MCF 10A (cell line): ENCODE measurements at regions not wholly inside any gene's neighbourhood (a gene's known extent, or its start where the extent isn't known, plus 50 kb on each side); places are given as distances from the start of the nearest gene placed in this dataset.

ENCODE experiments used
- BruUV-seq: library from RNA; stranded (reverse); fragments of 400-500 nt; replicated peaks from 2 replicates; lab custom pipeline; 2021; lab: Mats Ljungman, UMichigan
- CTCF ChIA-PET: fragments of 300-600 bp; sonication (Branson Sonifier 250); formaldehyde crosslinking; extraction: SDS; loops from one replicate; lab custom pipeline; 2021; ENCODE audit warnings: antibody characterized with exemption, inconsistent platforms; lab: Yijun Ruan, JAX
- POLR2A ChIA-PET: fragments of 300-600, 350-650 bp; sonication (Branson Sonifier 250); formaldehyde crosslinking; extraction: SDS; loops from one replicate; lab custom pipeline; 2020; ENCODE audit warnings: antibody characterized with exemption, inconsistent platforms; lab: Yijun Ruan, JAX
- DNase-seq: peaks from one replicate; pipeline ENCODE4 v3.0.0-alpha.2; 2018; ENCODE audit not compliant: unreplicated experiment
- H3K27ac Mint-ChIP-seq: one replicate; pipeline ENCODE4 v1.8.0; 2022; ENCODE audit warnings: mild to moderate bottlenecking, low read depth, mixed read lengths; ENCODE audit not compliant: unreplicated experiment
- H3K27me3 Mint-ChIP-seq: one replicate; pipeline ENCODE4 v1.8.0; 2022; ENCODE audit warnings: mixed read lengths; ENCODE audit not compliant: insufficient read depth, unreplicated experiment
- H3K36me3 Mint-ChIP-seq: one replicate; pipeline ENCODE4 v1.8.0; 2022; ENCODE audit warnings: mild to moderate bottlenecking, moderate library complexity, mixed read lengths; ENCODE audit not compliant: insufficient read depth, unreplicated experiment
- H3K4me1 Mint-ChIP-seq: one replicate; pipeline ENCODE4 v1.8.0; 2022; ENCODE audit warnings: mixed read lengths; ENCODE audit not compliant: insufficient read depth, unreplicated experiment
- H3K4me3 Mint-ChIP-seq: one replicate; pipeline ENCODE4 v1.8.0; 2022; ENCODE audit warnings: mild to moderate bottlenecking, moderate library complexity, mixed read lengths; ENCODE audit not compliant: unreplicated experiment
- H3K9me3 Mint-ChIP-seq: one replicate; pipeline ENCODE4 v1.8.0; 2022; ENCODE audit warnings: mixed read lengths; ENCODE audit not compliant: unreplicated experiment
- CTCF ChIP-seq: fragments of 200-600 bp; IDR thresholded peaks from one replicate; pipeline ENCODE4 v1.8.0; 2022; ENCODE audit warnings: antibody characterized with exemption, mild to moderate bottlenecking; ENCODE audit not compliant: unreplicated experiment
- intact Hi-C: fragments of 100-400 bp; cut with micrococcal nuclease; formaldehyde crosslinking; loops from 2 replicates; pipeline ENCODE4 v1.14.1; 2022

GRCh38 chr17:79513820-79514535 lies 96.9 kb downstream of the RBFOX3 start:
- Mint-ChIP-seq H3K27me3 (peaks cover 28% of the 10 kb centered on the region), H3K9me3 (no peaks in the 10 kb centered on the region), H3K27ac (no peak overlapping the region), H3K4me3 (no peak overlapping the region), H3K36me3 (no peaks in the 10 kb centered on the region), H3K4me1 (peaks cover 8% of the 10 kb centered on the region)
- POLR2A ChIA-PET = no interaction called here
- CTCF ChIA-PET = no interaction called here
- intact Hi-C loops = no loop called here
- TF ChIP-seq CTCF = no peak
- BruUV-seq = no TSS peak
- no peak for DNase-seq

GRCh38 chr17:79513206-79513605 lies 97.6 kb downstream of the RBFOX3 start:
- TF ChIP-seq CTCF = no peak
- no TSS peak for BruUV-seq
- Mint-ChIP-seq H3K4me3 (no peak overlapping the region), H3K27ac (no peak overlapping the region), H3K4me1 (peaks cover 8% of the 10 kb centered on the region), H3K27me3 (peaks cover 28% of the 10 kb centered on the region), H3K9me3 (no peaks in the 10 kb centered on the region), H3K36me3 (no peaks in the 10 kb centered on the region)
- intact Hi-C loops = no loop called here
- CTCF ChIA-PET = no interaction called here
- DNase-seq = no peak
- POLR2A ChIA-PET = no interaction called here

- no peak for TF ChIP-seq CTCF
- DNase-seq = no peak
- ChIA-PET POLR2A (no interaction called here), CTCF (no interaction called here)
- no peaks in the 10 kb centered on the region for H3K36me3 Mint-ChIP-seq
- no TSS peak for BruUV-seq
- peaks cover 8% of the 10 kb centered on the region for H3K4me1 Mint-ChIP-seq
- H3K4me3 Mint-ChIP-seq = no peak overlapping the region
- intact Hi-C loops = no loop called here
- no peak overlapping the region for H3K27ac Mint-ChIP-seq
- H3K27me3 Mint-ChIP-seq = peaks cover 19% of the 10 kb centered on the region
- H3K9me3 Mint-ChIP-seq = no peaks in the 10 kb centered on the region
Observed at GRCh38 chr17:79511471-79511870, 99.4 kb downstream of the RBFOX3 start.

- Mint-ChIP-seq H3K4me3 (no peak overlapping the region), H3K9me3 (no peaks in the 10 kb centered on the region), H3K36me3 (no peaks in the 10 kb centered on the region), H3K27ac (no peak overlapping the region), H3K27me3 (peaks cover 19% of the 10 kb centered on the region), H3K4me1 (no peaks in the 10 kb centered on the region)
- no peak for DNase-seq
- intact Hi-C loops = no loop called here
- ChIA-PET POLR2A (no interaction called here), CTCF (no interaction called here)
- no TSS peak for BruUV-seq
- TF ChIP-seq CTCF = no peak
Observed at GRCh38 chr17:79510071-79510470, 100.8 kb downstream of the RBFOX3 start.
